ENCODE measurements at regions not wholly inside any gene's neighbourhood (a gene's known extent, or its start where the extent isn't known, plus 50 kb on each side); places are given as distances from the start of the nearest gene placed in this dataset.
A peak's percentile ranks its signal among the peaks of the same experiment; 100 is the strongest.

DNA sequence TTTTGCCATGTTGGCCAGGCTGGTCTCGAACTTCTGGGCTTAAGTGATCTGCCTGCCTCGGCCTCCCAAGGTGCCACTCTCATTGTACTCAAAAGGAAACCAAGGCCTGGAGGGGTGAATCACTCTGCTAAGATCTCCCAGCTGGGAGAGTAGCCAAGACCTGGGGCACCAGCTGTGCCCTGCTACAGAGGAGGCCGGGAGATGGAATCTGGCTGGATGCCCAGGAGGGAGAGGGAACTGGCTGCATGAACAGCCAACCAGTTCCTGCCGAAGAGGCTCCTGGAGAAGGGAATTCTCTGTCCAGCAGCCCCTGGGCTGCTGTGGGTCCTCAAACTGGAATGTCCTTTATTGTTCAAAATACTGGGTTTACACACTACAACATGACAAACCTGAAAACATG lies 238.7 kb upstream of the CIBAR2 start:
- TF ChIP-seq POLR2AphosphoS5 (IDR thresholded peaks at IDR 0.05) (peak in 1 of 3 donors; percentile 48), CTCF (IDR thresholded peaks at IDR 0.05) (no peak), EP300 (IDR thresholded peaks at IDR 0.05) (no peak), POLR2A (IDR thresholded peaks at IDR 0.05) (no peak)
